Mesodermal cell (in vitro differentiated cells): ENCODE measurements at regions not wholly inside any gene's neighbourhood (a gene's known extent, or its start where the extent isn't known, plus 50 kb on each side); places are given as distances from the start of the nearest gene placed in this dataset.

Experiments
- H3K27ac ChIP-seq: 2 replicates; pipeline ENCODE4 v1.7.0; 2013; ENCODE audit warnings: mild to moderate bottlenecking, low read depth, low read length, moderate library complexity; ENCODE audit not compliant: severe bottlenecking
- H3K36me3 ChIP-seq: 2 replicates; pipeline ENCODE4 v1.7.1; 2013; ENCODE audit warnings: mild to moderate bottlenecking, low read length, moderate library complexity; ENCODE audit not compliant: control insufficient read depth, insufficient read depth
- H3K4me1 ChIP-seq: one replicate; pipeline ENCODE4 v1.7.1; 2013; ENCODE audit warnings: mild to moderate bottlenecking, low read length; ENCODE audit not compliant: insufficient read depth, control insufficient read depth, poor library complexity, severe bottlenecking
- H3K4me3 ChIP-seq: 2 replicates; pipeline ENCODE4 v1.7.0; 2013; ENCODE audit warnings: low read length, control low read depth, mild to moderate bottlenecking; ENCODE audit not compliant: insufficient read depth, poor library complexity, severe bottlenecking; ENCODE audit errors: extremely low read depth
- H3K9me3 ChIP-seq: 2 replicates; pipeline ENCODE4 v1.7.1; 2013; ENCODE audit warnings: mild to moderate bottlenecking, low read length, moderate library complexity; ENCODE audit not compliant: control insufficient read depth
- WGBS, 2 experiments: methylation state at CpG; one replicate each; pipeline ENCODE4 v1.1.5; 2013; ENCODE audit warnings: missing lambda C conversion rate in 2 of 2; ENCODE audit not compliant: insufficient coverage in 2 of 2; 5-methylcytosine and 5-hydroxymethylcytosine counted together

- H3K36me3 ChIP-seq, result no peaks in the 10 kb centered on the region
- H3K4me3 ChIP-seq, result no peak overlapping the region
- no peak overlapping the region for H3K27ac ChIP-seq
- no peaks in the 10 kb centered on the region for H3K4me1 ChIP-seq
- peaks cover 4% of the 10 kb centered on the region for H3K9me3 ChIP-seq
- 100% methylated on average over 3 of the region's 3 CpGs; no CpG with 5 or more reads in 1 of the 2 experiments for WGBS, 2 experiments
These were observed 430.0 kb downstream of the CCDC91 start for GRCh38 chr12:28620281-28620680.

GRCh38 chr12:28622406-28622805, 432.1 kb downstream of the CCDC91 start:
- no peaks in the 10 kb centered on the region for H3K9me3 ChIP-seq
- no peak overlapping the region for H3K4me3 ChIP-seq
- 100% methylated on average over 1 of the region's 3 CpGs for WGBS, 2 experiments
- H3K36me3 ChIP-seq, result no peaks in the 10 kb centered on the region
- no peaks in the 10 kb centered on the region for H3K4me1 ChIP-seq
- no peak overlapping the region for H3K27ac ChIP-seq

GRCh38 chr12:28626504-28626903, 436.2 kb downstream of the CCDC91 start:
- Histone ChIP-seq H3K4me1 (no peaks in the 10 kb centered on the region), H3K36me3 (no peaks in the 10 kb centered on the region), H3K27ac (no peak overlapping the region), H3K9me3 (no peaks in the 10 kb centered on the region), H3K4me3 (no peak overlapping the region)
- WGBS, 2 experiments, result 87 to 89% methylated on average over 2 of the region's 3 CpGs

GRCh38 chr12:28629691-28630090, 439.4 kb downstream of the CCDC91 start:
- Histone ChIP-seq H3K9me3 (no peaks in the 10 kb centered on the region), H3K36me3 (no peaks in the 10 kb centered on the region), H3K4me1 (no peaks in the 10 kb centered on the region), H3K27ac (no peak overlapping the region), H3K4me3 (no peak overlapping the region)
- 98 to 100% methylated on average over 3 to 6 of the region's 7 CpGs for WGBS, 2 experiments

GRCh38 chr12:28631831-28632230, 441.6 kb downstream of the CCDC91 start:
- Histone ChIP-seq H3K4me1 (no peaks in the 10 kb centered on the region), H3K9me3 (no peaks in the 10 kb centered on the region), H3K27ac (no peak overlapping the region), H3K4me3 (no peak overlapping the region), H3K36me3 (no peaks in the 10 kb centered on the region)
- 89 to 92% methylated on average over 4 to 5 of the region's 7 CpGs for WGBS, 2 experiments

GRCh38 chr12:28640519-28640918, 450.3 kb downstream of the CCDC91 start:
- no peaks in the 10 kb centered on the region for H3K4me1 ChIP-seq
- H3K4me3 ChIP-seq, result no peak overlapping the region
- 80 to 86% methylated on average over 1 of the region's 1 CpG for WGBS, 2 experiments
- no peaks in the 10 kb centered on the region for H3K9me3 ChIP-seq
- no peaks in the 10 kb centered on the region for H3K36me3 ChIP-seq
- H3K27ac ChIP-seq, result no peak overlapping the region

GRCh38 chr12:28645436-28645835, 455.2 kb downstream of the CCDC91 start:
- H3K36me3 ChIP-seq, result no peaks in the 10 kb centered on the region
- H3K4me1 ChIP-seq, result no peaks in the 10 kb centered on the region
- H3K27ac ChIP-seq, result no peak overlapping the region
- WGBS, 2 experiments, result 89 to 97% methylated on average over 7 to 8 of the region's 8 CpGs
- H3K4me3 ChIP-seq, result no peak overlapping the region
- H3K9me3 ChIP-seq, result no peaks in the 10 kb centered on the region

- no peak overlapping the region for H3K4me3 ChIP-seq
- H3K36me3 ChIP-seq, result no peaks in the 10 kb centered on the region
- no peaks in the 10 kb centered on the region for H3K9me3 ChIP-seq
- no peaks in the 10 kb centered on the region for H3K4me1 ChIP-seq
- 85 to 95% methylated on average over 7 to 13 of the region's 13 CpGs for WGBS, 2 experiments
- H3K27ac ChIP-seq, result no peak overlapping the region
These were observed 455.6 kb downstream of the CCDC91 start for GRCh38 chr12:28645891-28646290.

GRCh38 chr12:28650906-28651305, 460.6 kb downstream of the CCDC91 start:
- peaks cover 3% of the 10 kb centered on the region for H3K9me3 ChIP-seq
- no CpG with 5 or more reads among the region's 1 CpG for WGBS, 2 experiments
- no peaks in the 10 kb centered on the region for H3K4me1 ChIP-seq
- H3K36me3 ChIP-seq, result no peaks in the 10 kb centered on the region
- no peak overlapping the region for H3K27ac ChIP-seq
- H3K4me3 ChIP-seq, result no peak overlapping the region

- WGBS, 2 experiments, result no CpG with 5 or more reads among the region's 1 CpG
- Histone ChIP-seq H3K4me1 (no peaks in the 10 kb centered on the region), H3K36me3 (no peaks in the 10 kb centered on the region), H3K9me3 (peaks cover 3% of the 10 kb centered on the region), H3K4me3 (no peak overlapping the region), H3K27ac (no peak overlapping the region)
These were observed 462.0 kb downstream of the CCDC91 start for GRCh38 chr12:28652239-28652638.

GRCh38 chr12:28681980-28682379, 467.1 kb upstream of the FAR2 start:
- no peaks in the 10 kb centered on the region for H3K4me1 ChIP-seq
- no peaks in the 10 kb centered on the region for H3K9me3 ChIP-seq
- WGBS, 2 experiments, result no CpG with 5 or more reads among the region's 3 CpGs
- H3K4me3 ChIP-seq, result no peak overlapping the region
- H3K36me3 ChIP-seq, result no peaks in the 10 kb centered on the region
- no peak overlapping the region for H3K27ac ChIP-seq
